Stimulated activated memory B cell treated with anti-CD40 and anti-IgM and Interleukin-4, amounts not matched to agents 10 μg/mL and 1 μg/mL and 100 μg/mL, for 72 hours (primary cell): ENCODE measurements at regions not wholly inside any gene's neighbourhood (a gene's known extent, or its start where the extent isn't known, plus 50 kb on each side); places are given as distances from the start of the nearest gene placed in this dataset.

ENCODE experiments used
- ATAC-seq: fragments of 150-1000 bp; cut with Tn5 transposase; 2 replicates; pipeline ENCODE4 v1.10.0; 2021
- H3K27ac Mint-ChIP-seq: one replicate; pipeline ENCODE4 v1.8.0; 2022; ENCODE audit warnings: mild to moderate bottlenecking, mixed read lengths
- H3K27me3 Mint-ChIP-seq: one replicate; pipeline ENCODE4 v1.8.0; 2022; ENCODE audit warnings: mixed read lengths
- H3K36me3 Mint-ChIP-seq: one replicate; pipeline ENCODE4 v1.8.0; 2022; ENCODE audit warnings: mixed read lengths
- H3K4me1 Mint-ChIP-seq: one replicate; pipeline ENCODE4 v1.8.0; 2022; ENCODE audit warnings: mixed read lengths
- H3K4me3 Mint-ChIP-seq: one replicate; pipeline ENCODE4 v1.8.0; 2022; ENCODE audit warnings: mild to moderate bottlenecking, moderate library complexity, mixed read lengths
- H3K9me3 Mint-ChIP-seq: one replicate; pipeline ENCODE4 v1.8.0; 2022; ENCODE audit warnings: mixed read lengths

- Mint-ChIP-seq H3K27me3 (no peaks in the 10 kb centered on the region), H3K27ac (no peak overlapping the region), H3K4me1 (no peaks in the 10 kb centered on the region), H3K36me3 (no peaks in the 10 kb centered on the region), H3K9me3 (no peaks in the 10 kb centered on the region), H3K4me3 (no peak overlapping the region)
- no peak for ATAC-seq
Measured at GRCh38 chr4:112093636-112094202, 51.5 kb upstream of the FAM241A start.

GRCh38 chr4:112094330-112094729, 50.9 kb upstream of the FAM241A start:
- Mint-ChIP-seq H3K4me1 (no peaks in the 10 kb centered on the region), H3K36me3 (no peaks in the 10 kb centered on the region), H3K4me3 (no peak overlapping the region), H3K27me3 (no peaks in the 10 kb centered on the region), H3K9me3 (no peaks in the 10 kb centered on the region), H3K27ac (no peak overlapping the region)
- no peak for ATAC-seq
